PFSK-1 (cell line): ENCODE measurements at regions not wholly inside any gene's neighbourhood (a gene's known extent, or its start where the extent isn't known, plus 50 kb on each side); places are given as distances from the start of the nearest gene placed in this dataset.

ENCODE experiments used
- FOXP2 ChIP-seq: optimal IDR thresholded peaks from 2 replicates; pipeline ENCODE3; 2011; ENCODE audit warnings: borderline replicate concordance, control low read depth, inconsistent platforms; ENCODE audit not compliant: insufficient read depth; ENCODE audit errors: extremely low read length, extremely low read depth
- POLR2AphosphoS5 ChIP-seq: IDR thresholded peaks from 2 replicates; pipeline ENCODE4 v1.6.1; 2012; ENCODE audit warnings: low read depth, mild to moderate bottlenecking, control low read depth, low read length, moderate library complexity
- SIN3A ChIP-seq: IDR thresholded peaks from 2 replicates; pipeline ENCODE4 v1.6.1; 2012; ENCODE audit warnings: mild to moderate bottlenecking, low read length, moderate library complexity, borderline replicate concordance; ENCODE audit not compliant: insufficient read depth
- TAF1 ChIP-seq: IDR thresholded peaks from 2 replicates; pipeline ENCODE4 v1.6.1; 2012; ENCODE audit warnings: low read length, control low read depth, borderline replicate concordance; ENCODE audit not compliant: insufficient read depth
- TF ChIP-seq, protein P1 (sequence below), 2 experiments: IDR thresholded peaks; 2 replicates each; pipeline versions ENCODE4 v1.6.1 to v1.8.0; 2011 to 2012; ENCODE audit warnings: low read depth in 2 of 2, low read length in 2 of 2, control low read depth in 1 of 2, inconsistent platforms in 1 of 2, mild to moderate bottlenecking in 1 of 2, moderate library complexity in 1 of 2; ENCODE audit not compliant: insufficient read depth in 1 of 2

DNA sequence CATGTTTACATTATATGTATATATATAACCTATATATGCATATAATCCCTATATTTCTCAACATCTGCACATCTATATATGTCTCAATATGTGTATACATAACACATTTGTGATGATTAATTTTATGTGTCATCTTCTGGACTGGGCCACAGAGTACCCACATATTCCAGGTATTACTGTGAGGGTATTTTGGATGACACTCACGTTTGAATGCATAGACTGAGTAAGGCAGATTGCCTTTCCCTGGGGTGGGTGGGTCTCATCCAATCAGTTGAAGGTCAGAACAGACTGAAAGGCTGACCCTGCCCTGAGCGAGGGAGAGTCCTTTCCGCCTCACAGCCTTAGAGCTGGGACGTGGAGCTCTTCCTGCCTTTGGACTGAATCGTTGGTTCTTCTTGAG lies 295.2 kb upstream of the PFKP start:
- TF ChIP-seq POLR2AphosphoS5 (no peak), SIN3A (no peak), TAF1 (no peak), FOXP2 (no peak)
- TF ChIP-seq, protein P1, sequence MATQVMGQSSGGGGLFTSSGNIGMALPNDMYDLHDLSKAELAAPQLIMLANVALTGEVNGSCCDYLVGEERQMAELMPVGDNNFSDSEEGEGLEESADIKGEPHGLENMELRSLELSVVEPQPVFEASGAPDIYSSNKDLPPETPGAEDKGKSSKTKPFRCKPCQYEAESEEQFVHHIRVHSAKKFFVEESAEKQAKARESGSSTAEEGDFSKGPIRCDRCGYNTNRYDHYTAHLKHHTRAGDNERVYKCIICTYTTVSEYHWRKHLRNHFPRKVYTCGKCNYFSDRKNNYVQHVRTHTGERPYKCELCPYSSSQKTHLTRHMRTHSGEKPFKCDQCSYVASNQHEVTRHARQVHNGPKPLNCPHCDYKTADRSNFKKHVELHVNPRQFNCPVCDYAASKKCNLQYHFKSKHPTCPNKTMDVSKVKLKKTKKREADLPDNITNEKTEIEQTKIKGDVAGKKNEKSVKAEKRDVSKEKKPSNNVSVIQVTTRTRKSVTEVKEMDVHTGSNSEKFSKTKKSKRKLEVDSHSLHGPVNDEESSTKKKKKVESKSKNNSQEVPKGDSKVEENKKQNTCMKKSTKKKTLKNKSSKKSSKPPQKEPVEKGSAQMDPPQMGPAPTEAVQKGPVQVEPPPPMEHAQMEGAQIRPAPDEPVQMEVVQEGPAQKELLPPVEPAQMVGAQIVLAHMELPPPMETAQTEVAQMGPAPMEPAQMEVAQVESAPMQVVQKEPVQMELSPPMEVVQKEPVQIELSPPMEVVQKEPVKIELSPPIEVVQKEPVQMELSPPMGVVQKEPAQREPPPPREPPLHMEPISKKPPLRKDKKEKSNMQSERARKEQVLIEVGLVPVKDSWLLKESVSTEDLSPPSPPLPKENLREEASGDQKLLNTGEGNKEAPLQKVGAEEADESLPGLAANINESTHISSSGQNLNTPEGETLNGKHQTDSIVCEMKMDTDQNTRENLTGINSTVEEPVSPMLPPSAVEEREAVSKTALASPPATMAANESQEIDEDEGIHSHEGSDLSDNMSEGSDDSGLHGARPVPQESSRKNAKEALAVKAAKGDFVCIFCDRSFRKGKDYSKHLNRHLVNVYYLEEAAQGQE (IDR thresholded peaks at IDR 0.05; ENCODE audit: insufficient read depth in 1 of 2, low read depth in 2 of 2, low read length in 2 of 2): no peak
